HG03571 (cell line): ENCODE measurements at regions not wholly inside any gene's neighbourhood (a gene's known extent, or its start where the extent isn't known, plus 50 kb on each side); places are given as distances from the start of the nearest gene placed in this dataset.

Experiments
- ATAC-seq: cut with Tn5 transposase; IDR thresholded peaks from one replicate; pipeline ENCODE4 v1.9.1; 2021; ENCODE audit not compliant: unreplicated experiment

DNA sequence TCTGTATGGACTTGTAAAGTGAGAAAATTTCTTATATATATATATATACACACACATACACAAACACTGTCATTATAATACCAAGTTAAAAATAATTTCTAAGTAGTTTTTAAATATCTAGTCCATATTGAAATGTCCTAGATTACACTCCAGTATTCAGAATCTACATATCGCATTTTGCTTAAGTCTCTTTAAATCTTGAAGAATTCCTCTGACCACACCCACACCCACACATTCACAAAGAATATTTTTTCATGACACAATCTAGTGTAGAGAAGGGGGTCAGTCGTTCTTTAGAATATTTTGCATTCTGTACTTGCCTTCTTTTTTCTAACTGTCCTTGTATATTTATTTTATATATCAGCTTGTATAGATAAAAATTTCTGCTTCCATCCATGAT, 509.7 kb downstream of the CCDC85A start:
- ATAC-seq = no peak

DNA sequence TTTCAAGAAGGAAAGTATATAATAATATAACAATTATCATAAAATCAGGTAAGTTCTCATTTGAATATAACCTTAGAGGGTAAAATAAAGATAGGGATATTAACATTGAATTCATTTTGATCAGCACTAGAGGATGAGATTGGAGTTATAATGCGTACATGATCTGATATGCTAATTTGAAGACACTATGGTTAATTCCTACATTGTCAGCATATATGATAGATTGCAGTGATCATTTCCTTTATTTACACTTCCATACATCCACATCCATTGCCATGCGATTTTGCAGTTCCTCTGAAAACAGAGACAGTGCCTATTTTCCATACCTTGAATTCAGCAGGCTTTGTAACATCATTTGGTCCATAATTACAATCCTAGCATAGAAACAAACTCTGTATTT, 519.2 kb downstream of the CCDC85A start:
- no peak for ATAC-seq

DNA sequence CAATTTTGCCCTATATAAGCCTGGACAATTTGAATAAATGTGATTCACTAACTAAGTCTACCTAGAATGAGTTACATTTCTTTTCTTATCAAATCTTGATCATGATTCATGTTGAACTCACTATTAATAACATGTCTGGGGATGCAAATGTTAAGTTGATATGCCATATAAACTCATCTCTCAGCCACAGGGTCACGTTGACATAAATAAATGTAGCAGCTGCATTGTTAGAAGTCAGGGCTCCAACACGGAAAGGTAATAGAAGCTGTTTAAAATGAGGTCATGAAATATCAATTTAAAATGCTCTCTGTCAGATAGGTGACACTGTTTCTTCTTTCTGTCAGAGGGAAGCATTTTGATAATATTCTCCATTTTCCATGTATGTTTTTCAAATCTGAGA, 521.9 kb downstream of the CCDC85A start:
- ATAC-seq = no peak

DNA sequence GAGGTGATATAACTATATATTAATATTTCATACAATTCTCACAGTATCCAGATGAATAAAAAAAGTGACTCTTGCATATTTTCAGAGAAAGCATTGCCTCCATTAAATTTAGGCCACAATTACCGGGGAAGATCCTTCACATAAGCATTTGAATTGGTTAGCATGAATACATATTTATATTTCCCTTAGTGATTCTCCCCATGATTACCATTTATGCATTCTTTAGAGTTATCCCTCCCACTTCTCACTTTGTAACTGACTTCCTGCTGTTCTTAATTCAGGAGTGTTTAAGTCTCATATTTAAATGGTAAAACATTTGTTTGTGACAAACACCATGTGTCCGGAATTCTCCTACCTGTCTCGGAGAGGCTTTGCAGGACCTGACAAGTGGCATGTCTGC, 523.4 kb downstream of the CCDC85A start:
- no peak for ATAC-seq

DNA sequence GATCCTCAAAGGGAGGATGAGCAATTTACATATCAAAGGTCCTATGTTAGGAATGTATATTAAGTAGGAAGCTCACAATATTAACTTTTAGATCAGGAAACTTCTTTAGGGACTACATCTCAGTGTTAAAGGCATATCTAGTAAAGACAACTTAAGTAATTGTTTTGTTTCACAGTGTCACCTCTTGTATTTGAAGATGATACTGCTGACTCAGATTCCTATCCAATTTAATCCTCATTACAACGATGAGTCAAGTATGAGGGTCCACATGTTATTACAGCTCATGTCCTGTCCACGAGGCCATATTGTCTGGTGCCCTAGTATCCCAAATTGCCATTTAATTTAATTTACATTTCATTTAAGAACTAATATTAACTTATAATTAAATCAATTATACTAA, 523.9 kb downstream of the CCDC85A start:
- no peak for ATAC-seq

DNA sequence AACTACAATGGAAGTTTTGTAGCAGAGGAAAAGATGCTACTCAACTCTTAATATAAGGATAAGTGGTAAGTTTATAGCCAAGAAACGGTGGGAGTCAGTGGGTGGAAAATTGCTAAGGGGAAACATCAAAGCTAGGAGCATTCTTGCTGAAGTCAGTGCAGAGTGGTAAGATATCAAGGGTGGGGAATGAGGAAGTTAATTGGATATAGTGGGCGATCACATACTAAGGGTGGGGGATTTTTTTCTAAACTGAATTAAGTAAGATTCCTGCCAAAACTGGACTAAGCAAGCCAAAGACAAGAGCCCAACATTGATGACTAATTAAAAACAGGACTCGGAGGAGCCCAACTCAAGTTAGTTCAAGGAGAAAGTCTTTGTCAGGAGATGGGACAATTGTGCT, 525.4 kb downstream of the CCDC85A start:
- no peak for ATAC-seq

DNA sequence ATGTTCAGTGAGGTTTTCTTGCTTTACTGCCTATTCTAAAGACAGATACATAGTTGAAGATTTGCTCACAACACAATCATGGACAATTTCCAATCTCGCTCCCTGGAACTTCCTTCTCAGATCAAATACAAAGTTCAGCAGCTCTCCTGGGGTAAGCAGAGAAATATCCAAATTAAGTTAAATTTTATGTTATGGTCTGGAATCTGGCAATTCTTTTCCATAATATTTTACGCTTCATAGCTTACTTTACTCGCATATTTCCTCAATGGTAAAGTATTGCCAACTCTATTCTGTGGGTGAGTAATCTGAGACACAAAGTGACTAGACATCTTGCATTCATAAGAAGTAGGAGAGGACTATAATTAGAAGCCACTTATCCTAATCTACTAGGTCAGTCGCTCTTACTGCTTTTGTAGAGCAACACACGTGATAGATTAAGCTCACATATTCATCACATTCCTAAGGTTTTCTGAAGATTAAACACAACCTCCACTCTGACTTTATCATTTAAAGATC, 529.4 kb downstream of the CCDC85A start:
- no peak for ATAC-seq

DNA sequence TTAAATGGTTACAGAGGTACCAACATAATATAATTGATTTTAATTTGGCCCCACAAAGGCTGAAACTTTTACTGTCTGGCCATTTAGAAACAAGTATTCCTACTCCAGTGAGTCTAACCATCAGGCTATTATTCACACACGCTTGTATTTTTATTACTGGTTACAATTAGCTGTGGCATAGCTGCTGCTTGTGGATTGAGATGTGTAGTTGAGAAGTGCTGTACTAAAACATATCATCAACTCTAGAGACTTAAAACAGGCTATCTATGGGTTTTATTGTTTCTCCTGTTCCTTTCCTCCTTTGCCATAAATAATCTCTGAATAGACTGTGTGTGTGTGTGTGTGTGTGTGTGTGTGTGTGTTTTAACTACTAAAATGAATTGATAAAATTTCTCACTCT, 530.2 kb downstream of the CCDC85A start:
- ATAC-seq = no peak

DNA sequence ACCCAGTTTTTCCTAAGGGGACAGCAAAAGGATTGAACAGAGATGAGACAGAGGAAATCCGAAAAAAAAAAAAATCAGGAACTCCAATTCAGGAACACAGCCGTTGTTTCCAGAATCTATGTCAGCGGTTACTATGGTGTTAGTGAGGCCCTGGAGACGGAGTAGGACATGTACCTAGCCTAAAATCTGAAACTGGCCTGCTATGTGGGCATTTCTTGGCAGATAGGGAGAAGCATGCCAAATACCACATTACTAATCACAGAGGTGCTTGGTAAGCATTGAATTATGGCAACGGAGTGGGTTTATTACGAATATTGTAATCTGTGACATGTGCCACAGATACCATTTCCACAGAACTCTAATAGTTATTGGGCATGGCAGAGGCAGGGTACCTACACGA, 530.6 kb downstream of the CCDC85A start:
- ATAC-seq = no peak

DNA sequence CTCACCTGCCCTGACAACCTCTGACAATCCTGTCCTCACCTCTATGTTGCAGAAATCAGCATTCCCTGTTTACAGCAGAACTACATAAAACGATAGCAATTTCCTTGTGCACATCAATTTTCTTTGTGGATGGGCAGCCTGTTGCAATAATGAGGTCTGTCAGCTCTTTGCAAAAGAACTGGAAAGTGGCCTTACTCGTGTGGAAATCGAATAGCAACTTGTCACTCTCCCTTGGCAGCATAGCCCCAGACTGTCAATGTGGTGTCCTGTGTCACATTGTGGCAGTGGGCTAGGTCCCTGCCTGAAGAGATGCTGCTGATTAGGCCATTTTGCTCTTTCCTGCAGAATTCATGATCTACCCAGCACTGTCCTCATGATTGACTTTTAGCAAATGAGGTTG, 531.9 kb downstream of the CCDC85A start:
- no peak for ATAC-seq

DNA sequence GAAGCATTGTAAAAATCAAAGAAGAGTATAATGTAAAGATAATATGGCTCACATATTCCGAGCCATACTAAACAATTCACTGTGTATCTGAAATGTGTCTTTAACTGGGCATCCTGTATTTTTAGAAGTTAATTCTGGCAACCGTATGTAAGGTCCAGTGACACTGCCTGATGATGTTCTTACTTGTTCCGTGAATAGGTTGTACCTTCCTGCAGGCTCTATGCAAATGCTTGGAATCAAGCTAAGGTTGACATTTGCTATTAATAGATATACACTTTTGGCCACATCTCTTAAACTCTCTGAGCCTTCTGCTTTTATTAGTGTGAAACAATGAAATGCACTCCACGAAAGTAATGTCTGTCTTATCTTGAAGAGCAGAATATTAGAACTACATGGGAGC, 534.6 kb downstream of the CCDC85A start:
- no peak for ATAC-seq

DNA sequence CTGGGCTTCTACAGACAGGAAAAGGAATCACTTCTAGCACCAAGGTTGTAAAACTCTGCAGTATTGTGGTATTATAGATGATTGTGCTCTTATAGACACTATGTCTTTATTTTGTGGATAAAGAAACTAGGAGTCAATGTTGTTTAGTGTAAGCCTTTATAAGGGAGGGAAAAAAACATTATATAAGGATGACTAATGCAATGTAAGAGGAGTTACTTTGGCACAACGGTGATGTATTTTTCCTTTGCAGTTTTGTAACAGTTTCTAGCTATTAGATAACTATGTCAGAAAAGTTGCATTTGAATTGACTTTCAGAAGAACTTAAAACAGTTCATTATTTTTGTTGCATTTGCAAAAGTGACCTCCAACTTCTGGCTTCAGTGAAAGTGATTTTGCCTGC, 545.4 kb downstream of the CCDC85A start:
- no peak for ATAC-seq

DNA sequence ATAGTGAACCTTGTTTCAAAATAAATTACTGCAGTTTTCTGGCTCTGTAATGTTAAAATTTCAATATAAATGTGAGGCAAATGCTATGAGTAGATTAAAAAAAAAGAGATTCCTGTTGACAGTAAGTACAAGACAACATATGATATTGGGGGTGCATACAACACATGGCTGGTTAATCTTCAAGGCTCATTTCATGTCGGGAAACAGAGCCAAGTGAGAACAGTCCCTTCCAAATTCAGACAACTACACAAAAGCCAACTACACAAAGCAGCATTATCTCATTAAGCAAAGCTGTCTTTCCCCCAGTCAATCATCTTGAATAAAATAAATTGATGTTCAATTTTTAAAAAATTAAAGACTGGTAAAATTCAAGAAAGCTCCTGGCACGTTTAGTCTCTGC, 549.2 kb downstream of the CCDC85A start:
- no peak for ATAC-seq

DNA sequence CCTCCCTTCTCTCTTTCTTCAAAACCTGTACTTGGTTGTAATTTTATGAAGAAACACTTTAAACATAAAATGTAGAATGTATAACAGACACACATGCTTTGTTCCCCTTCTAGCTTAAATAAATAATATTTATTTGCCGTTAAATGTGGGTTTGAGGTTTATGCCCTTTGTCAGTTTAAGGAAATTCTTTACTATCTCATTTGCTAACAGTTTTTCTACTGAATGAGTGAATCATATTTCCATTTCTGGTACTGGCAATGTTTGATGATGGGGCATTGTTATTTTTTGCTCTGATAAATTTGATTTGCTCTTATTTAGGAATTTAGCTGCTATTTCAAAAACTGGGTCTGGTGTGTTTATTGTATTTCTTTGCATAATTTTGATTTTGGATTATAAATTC, 555.6 kb downstream of the CCDC85A start:
- no peak for ATAC-seq

DNA sequence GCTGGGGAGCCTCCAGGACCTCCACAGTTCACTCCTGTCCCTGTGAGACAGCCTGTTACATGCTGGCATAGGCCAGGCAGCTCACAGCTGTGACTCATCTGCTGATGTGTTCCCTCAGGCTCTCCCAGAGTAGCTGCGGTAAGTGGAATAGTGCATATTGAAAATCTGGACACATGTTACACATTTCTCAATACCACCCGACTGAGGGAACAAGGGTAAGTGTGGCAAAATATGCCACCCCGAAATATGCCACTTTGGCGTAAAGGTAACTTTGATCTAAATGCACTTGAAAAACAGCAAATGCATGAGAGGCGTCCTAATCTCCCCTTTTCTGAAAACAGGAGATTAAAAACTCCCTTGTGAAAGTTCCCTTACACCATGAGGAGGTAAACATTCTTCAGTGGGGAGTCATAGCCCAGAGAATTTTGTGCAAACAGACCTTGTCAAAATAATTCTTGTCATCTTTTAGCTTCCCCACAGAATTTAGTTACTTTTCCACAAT, 557.9 kb downstream of the CCDC85A start:
- no peak for ATAC-seq

DNA sequence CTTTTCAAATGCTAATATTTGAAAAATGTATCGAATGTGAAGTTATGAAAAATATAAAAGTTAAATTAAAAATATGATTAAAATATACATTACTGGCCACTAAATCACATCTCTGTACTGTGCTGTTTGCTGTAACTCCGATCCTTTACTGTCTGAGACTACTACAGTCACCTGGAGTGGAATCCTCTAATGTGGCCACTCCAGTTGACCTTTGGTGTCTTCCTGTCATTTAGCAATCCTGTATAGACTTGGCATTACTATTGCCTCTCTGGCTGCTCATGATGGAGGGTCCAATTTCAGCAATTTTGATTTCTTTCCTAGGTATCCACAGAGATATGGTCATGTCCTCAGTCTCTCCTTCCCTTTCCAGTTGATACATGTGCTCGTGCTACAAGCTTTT, 560.0 kb downstream of the CCDC85A start:
- no peak for ATAC-seq

DNA sequence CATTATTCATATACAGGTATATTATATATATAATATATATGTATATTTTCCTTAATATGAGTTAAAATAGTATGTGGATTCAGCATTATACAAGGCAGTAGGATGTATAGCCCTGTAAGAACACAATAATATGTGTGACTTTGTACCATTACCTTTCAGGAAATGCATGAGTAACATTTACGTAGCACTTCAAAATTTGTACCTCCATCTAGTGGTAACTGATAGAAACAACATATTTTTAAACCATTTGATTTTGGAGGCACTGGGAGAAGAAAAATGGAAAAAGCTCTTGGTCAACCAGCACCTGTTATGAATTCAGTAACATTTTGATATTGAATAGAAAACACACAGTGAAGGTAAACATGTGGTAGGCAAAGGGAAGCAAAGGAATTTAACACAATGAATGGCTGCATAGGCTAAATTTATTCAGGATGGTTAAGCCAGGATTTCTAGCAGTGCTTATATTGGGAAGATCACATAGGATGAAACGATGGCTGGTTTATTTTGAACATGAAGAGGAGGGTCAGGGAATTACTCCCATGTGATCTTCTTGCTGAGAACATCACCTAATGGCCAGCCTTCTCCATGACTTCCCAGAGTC, 565.5 kb downstream of the CCDC85A start:
- ATAC-seq = no peak

DNA sequence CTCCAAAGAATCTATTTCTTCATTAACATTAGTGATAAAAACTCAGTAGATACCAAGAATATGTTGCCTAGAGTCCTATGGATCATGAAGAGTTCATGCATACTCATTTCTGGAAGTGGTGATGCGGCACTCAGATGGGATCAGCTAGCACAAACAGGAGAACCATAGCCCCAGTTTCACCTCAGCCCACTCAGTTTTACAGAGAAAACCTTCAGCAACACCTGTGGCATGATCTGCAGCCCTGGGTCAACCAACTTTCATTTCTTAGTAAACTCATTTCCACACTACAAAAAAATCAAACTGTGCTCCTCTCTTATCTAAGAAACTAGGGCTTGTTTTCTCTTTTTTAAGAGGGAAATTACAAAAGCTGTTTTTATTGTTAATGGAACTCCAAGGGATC, 569.4 kb downstream of the CCDC85A start:
- ATAC-seq = no peak

DNA sequence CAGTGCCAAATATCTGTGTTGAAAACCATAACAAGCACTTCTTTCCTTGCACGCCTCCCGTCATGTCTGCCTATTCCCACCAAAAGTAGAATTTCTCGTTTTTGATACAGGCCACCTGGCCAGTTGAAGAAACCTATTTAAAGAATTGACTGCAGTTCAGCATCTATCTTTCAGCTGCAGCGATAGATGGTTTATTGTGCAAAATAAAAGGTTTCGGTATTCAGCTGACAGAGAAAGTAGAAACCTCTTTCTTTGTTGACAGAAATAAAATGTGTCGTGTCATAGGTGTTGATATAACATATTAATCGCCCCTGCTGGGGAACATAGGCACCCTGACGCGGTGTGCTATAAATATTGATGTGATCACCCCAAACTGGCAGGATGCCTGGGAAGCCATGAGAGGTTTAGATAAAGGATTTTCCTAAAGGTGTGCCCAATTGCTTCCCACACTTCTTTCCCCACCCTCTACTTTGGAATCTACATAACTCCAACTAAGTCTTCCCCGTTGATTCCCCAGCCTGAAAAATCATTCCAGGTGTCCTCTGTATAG, 570.4 kb downstream of the CCDC85A start:
- no peak for ATAC-seq

DNA sequence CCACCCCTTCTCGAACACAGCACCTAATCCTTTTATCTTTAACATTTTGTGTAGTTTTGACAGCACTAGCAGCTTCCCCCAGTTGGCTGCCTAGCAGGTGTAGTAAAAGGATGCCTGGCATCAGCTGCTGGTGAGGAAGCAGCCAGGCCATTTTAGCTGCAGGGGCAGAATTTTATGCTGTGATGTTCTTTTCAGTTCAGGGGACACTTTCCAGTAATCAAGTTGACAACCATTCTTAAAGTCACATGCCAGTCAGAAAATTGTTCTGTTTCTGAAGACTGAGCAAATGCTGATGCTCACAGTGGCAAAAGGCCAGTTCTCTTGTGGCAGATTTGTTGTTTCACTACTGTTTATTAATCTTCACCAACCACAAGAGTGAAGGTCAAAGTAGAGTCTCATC, 570.8 kb downstream of the CCDC85A start:
- ATAC-seq = no peak

DNA sequence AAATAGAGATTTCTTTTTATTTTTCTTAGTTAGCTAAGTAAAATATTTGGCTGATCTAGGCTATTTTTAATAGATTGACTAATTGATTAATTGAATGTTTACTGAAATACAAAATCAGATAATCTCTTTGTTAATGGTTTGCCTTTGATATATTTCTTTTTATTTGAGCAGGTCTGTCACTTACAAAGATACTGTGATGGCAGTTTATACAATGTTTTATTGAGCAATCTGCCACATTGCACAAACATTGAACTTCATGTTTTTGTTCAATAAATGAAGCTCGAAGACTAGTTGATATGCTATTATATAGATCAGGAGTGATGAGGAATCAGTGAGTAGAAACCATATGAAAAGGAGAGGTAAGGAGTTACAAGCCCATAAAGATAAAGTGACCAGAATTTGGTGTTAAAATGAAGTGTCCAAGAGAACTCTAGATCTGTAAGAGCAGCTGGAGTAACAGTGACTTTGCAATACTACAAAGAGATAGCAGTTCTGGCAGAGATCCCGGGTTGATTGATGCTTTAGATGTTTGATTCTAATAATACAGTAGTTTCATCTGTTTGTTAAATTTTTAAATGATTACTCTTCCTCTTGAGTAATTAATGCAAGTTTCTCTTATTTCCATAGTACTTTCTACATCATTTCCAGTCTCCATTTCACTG, 574.2 kb downstream of the CCDC85A start:
- no peak for ATAC-seq

DNA sequence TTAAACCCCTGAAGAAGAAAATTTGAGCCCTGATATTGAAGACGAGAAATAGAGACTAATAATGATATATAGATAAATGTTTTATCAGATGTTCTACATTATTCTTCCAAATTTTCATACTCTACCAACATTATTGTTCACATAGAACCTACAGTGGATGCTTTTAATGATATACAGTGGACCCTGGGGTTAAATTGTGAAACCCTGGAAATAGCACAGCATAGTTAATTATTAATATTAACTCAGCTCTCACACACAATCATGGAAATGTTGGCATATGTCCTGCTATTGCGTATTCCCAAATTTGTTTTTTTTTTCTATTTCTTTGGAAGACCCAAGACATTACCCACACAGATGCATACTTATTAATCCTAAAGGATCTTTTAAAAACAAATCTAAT, 579.9 kb downstream of the CCDC85A start:
- no peak for ATAC-seq

DNA sequence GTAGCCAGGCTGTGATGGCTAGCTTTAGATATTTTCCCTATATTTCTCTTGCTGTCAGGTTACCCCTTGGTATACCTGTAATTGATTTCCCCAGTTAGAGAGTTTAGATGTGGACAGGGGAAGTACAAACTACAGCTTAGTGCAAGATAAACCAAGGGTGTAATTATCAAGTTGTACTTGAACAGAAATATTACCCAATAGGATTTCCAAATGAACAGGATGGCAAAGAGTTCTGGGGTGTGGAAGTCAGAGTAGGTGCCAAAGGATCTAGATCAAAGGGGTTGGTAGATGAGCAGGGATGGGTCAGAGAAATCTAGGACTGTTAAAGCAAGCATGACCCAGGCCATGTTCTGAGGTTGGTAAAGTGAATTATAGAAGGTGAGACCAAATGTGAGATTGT, 585.2 kb downstream of the CCDC85A start:
- no peak for ATAC-seq
